ENCODE measurements at regions not wholly inside any gene's neighbourhood (a gene's known extent, or its start where the extent isn't known, plus 50 kb on each side); places are given as distances from the start of the nearest gene placed in this dataset.
A peak's percentile ranks its signal among the peaks of the same experiment; 100 is the strongest.

- Mint-ChIP-seq H3K4me1 (peaks cover 25% of the 10 kb centered on the region), H3K27me3 (no peaks in the 10 kb centered on the region), H3K4me3 (peak overlapping the region; percentile 78), H3K27ac (no peak overlapping the region), H3K36me3 (ENCODE audit: low read depth) (no peaks in the 10 kb centered on the region)
- no peak for ATAC-seq
- no peak for DNase-seq
- H3K9me3 ChIP-seq (ENCODE audit: control insufficient read depth, low read length, poor library complexity, severe bottlenecking), result no peaks in the 10 kb centered on the region
Measured at GRCh38 chr1:39104158-39105060, 78.3 kb downstream of the NDUFS5 start.

DNA sequence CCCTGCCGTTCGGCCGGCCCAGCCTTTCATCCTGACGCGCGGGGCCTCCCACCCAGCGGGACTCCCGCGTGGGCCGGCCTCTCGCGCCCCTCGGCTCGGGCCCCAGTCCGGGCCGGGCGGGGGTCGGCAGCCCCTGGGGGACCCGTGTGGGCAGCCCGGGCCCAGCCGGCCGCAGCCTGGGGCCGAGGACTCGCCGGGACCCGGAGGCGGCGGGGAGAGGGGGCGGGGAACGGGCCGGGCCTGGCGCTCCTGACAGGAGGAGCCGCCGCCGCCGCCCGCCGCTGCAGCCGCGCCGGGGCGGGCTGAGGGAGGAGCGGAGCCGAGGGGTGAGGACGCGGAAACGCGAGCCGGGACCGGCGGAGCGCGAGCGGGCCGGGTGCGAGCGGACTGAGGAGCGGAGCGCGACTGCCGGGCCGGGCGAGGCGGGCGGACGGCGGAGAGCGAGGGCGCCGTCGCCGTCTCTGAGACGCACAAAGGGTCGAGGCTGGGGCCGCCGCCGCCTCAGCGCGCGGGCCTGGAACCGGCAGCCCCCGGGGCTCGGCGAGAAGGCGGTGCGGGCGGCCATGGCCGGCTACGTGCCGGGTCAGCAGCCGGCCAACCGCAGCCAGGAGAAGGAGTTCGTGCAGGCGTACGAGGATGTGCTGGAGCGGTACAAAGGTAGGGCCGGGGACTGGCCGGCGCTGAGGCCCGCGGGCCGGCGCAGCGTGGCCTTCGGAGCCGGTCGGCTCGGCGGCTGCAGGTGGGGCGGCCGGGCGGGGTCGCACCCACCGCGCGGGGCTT lies 79.1 kb downstream of the NDUFS5 start:
- Mint-ChIP-seq H3K27ac (peak overlapping the region; percentile 79), H3K36me3 (ENCODE audit: low read depth) (no peaks in the 10 kb centered on the region), H3K4me1 (peaks cover 25% of the 10 kb centered on the region), H3K27me3 (no peaks in the 10 kb centered on the region), H3K4me3 (no peak overlapping the region)
- no peaks in the 10 kb centered on the region for H3K9me3 ChIP-seq (ENCODE audit: control insufficient read depth, low read length, poor library complexity, severe bottlenecking)
- ATAC-seq (peak; percentile 82), DNase-seq (peak; percentile 52 to 57 (median 54))

- Mint-ChIP-seq H3K36me3 (ENCODE audit: low read depth) (no peaks in the 10 kb centered on the region), H3K27me3 (no peaks in the 10 kb centered on the region), H3K27ac (peak overlapping the region; percentile 79), H3K4me3 (no peak overlapping the region), H3K4me1 (peaks cover 25% of the 10 kb centered on the region)
- no peaks in the 10 kb centered on the region for H3K9me3 ChIP-seq (ENCODE audit: control insufficient read depth, low read length, poor library complexity, severe bottlenecking)
- peak in 2 of 3 donors; percentile 23 to 24 for DNase-seq
- ATAC-seq, result peak; percentile 60
Measured at GRCh38 chr1:39105841-39106765, 80.0 kb downstream of the NDUFS5 start.

DNA sequence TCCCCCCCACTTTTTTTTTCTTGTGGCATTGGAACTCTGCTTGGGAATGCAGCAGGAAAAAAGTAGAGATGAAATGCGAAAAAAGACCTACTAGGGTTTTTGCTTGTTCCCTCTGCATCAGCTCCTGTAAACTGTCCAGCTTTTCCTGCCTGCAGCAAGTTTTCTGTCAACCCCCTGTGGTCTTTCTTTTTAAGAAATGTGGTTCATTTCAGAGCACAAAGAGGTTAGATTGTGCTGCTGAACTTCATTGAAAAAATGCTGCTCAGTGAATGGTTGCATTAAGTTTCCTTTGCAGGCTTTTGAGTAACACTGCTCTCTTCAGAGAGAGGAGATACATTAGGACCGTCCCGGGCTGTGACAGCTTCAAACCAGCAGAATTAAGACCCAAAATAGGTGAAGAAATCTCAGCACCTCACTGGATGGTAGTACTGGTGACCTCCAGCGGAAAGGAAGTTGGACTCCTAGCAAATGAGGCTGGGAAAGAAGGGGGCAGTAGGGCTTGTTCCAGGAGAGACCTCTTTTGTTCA lies 80.7 kb downstream of the NDUFS5 start:
- no peak overlapping the region for H3K4me3 Mint-ChIP-seq
- H3K27me3 Mint-ChIP-seq, result no peaks in the 10 kb centered on the region
- no peak for ATAC-seq
- no peaks in the 10 kb centered on the region for H3K9me3 ChIP-seq (ENCODE audit: control insufficient read depth, low read length, poor library complexity, severe bottlenecking)
- H3K27ac Mint-ChIP-seq, result peak overlapping the region; percentile 79
- DNase-seq, result no peak
- no peaks in the 10 kb centered on the region for H3K36me3 Mint-ChIP-seq (ENCODE audit: low read depth)
- peaks cover 25% of the 10 kb centered on the region for H3K4me1 Mint-ChIP-seq

GRCh38 chr1:39107341-39108290 lies 81.5 kb downstream of the NDUFS5 start:
- Mint-ChIP-seq H3K27me3 (no peaks in the 10 kb centered on the region), H3K4me1 (peaks cover 20% of the 10 kb centered on the region), H3K36me3 (ENCODE audit: low read depth) (no peaks in the 10 kb centered on the region), H3K27ac (no peak overlapping the region), H3K4me3 (no peak overlapping the region)
- ATAC-seq, result no peak
- H3K9me3 ChIP-seq (ENCODE audit: control insufficient read depth, low read length, poor library complexity, severe bottlenecking), result no peaks in the 10 kb centered on the region
- DNase-seq, result no peak

- Mint-ChIP-seq H3K4me1 (peaks cover 13% of the 10 kb centered on the region), H3K27ac (no peak overlapping the region), H3K27me3 (peaks cover 5% of the 10 kb centered on the region), H3K4me3 (no peak overlapping the region), H3K36me3 (ENCODE audit: low read depth) (peaks cover 2% of the 10 kb centered on the region)
- ATAC-seq (no peak), DNase-seq (no peak)
- H3K9me3 ChIP-seq (ENCODE audit: control insufficient read depth, low read length, poor library complexity, severe bottlenecking), result no peaks in the 10 kb centered on the region
Measured at GRCh38 chr1:39109644-39110043, 83.5 kb downstream of the NDUFS5 start.

GRCh38 chr1:39110325-39110851 lies 84.2 kb downstream of the NDUFS5 start:
- no peaks in the 10 kb centered on the region for H3K9me3 ChIP-seq (ENCODE audit: control insufficient read depth, low read length, poor library complexity, severe bottlenecking)
- ATAC-seq, result no peak
- no peak overlapping the region for H3K4me3 Mint-ChIP-seq
- H3K36me3 Mint-ChIP-seq (ENCODE audit: low read depth), result peaks cover 2% of the 10 kb centered on the region
- no peak for DNase-seq
- no peak overlapping the region for H3K27ac Mint-ChIP-seq
- peaks cover 13% of the 10 kb centered on the region for H3K4me1 Mint-ChIP-seq
- peaks cover 5% of the 10 kb centered on the region for H3K27me3 Mint-ChIP-seq

GRCh38 chr1:39110882-39111281 lies 84.7 kb downstream of the NDUFS5 start:
- peaks cover 5% of the 10 kb centered on the region for H3K27me3 Mint-ChIP-seq
- H3K4me3 Mint-ChIP-seq, result no peak overlapping the region
- no peaks in the 10 kb centered on the region for H3K9me3 ChIP-seq (ENCODE audit: control insufficient read depth, low read length, poor library complexity, severe bottlenecking)
- no peak for DNase-seq
- no peak for ATAC-seq
- no peak overlapping the region for H3K27ac Mint-ChIP-seq
- H3K4me1 Mint-ChIP-seq, result peaks cover 11% of the 10 kb centered on the region
- peaks cover 2% of the 10 kb centered on the region for H3K36me3 Mint-ChIP-seq (ENCODE audit: low read depth)

- ATAC-seq (no peak), DNase-seq (no peak)
- Mint-ChIP-seq H3K4me1 (peaks cover 8% of the 10 kb centered on the region), H3K4me3 (no peak overlapping the region), H3K27ac (no peak overlapping the region), H3K36me3 (ENCODE audit: low read depth) (peaks cover 2% of the 10 kb centered on the region), H3K27me3 (peaks cover 5% of the 10 kb centered on the region)
- no peaks in the 10 kb centered on the region for H3K9me3 ChIP-seq (ENCODE audit: control insufficient read depth, low read length, poor library complexity, severe bottlenecking)
Measured at GRCh38 chr1:39113109-39113743, 87.1 kb downstream of the NDUFS5 start.

- H3K4me3 Mint-ChIP-seq, result no peak overlapping the region
- peaks cover 2% of the 10 kb centered on the region for H3K36me3 Mint-ChIP-seq (ENCODE audit: low read depth)
- peaks cover 8% of the 10 kb centered on the region for H3K4me1 Mint-ChIP-seq
- no peak overlapping the region for H3K27ac Mint-ChIP-seq
- no peak for ATAC-seq
- peaks cover 5% of the 10 kb centered on the region for H3K27me3 Mint-ChIP-seq
- H3K9me3 ChIP-seq (ENCODE audit: control insufficient read depth, low read length, poor library complexity, severe bottlenecking), result no peaks in the 10 kb centered on the region
- DNase-seq, result no peak
Measured at GRCh38 chr1:39115271-39116110, 89.0 kb upstream of the MACF1 start.

All from T-helper 17 cell (primary cell).